Ectodermal cell (in vitro differentiated cells): ENCODE measurements at regions not wholly inside any gene's neighbourhood (a gene's known extent, or its start where the extent isn't known, plus 50 kb on each side); places are given as distances from the start of the nearest gene placed in this dataset.
"Not testable (repeated sequence)": the region's sequence is repeated elsewhere in the genome, so short reads cannot be mapped to it uniquely, and the experiment has no call there.

ENCODE experiments used
- H3K27ac ChIP-seq: 2 replicates; pipeline ENCODE4 v1.7.0; 2013; ENCODE audit warnings: mild to moderate bottlenecking, low read depth, low read length; ENCODE audit not compliant: insufficient read depth, poor library complexity, severe bottlenecking
- H3K27me3 ChIP-seq: 2 replicates; pipeline ENCODE4 v1.7.0; 2013; ENCODE audit warnings: mild to moderate bottlenecking, low read length; ENCODE audit not compliant: insufficient read depth, control insufficient read depth, poor library complexity, severe bottlenecking
- H3K36me3 ChIP-seq: one replicate; pipeline ENCODE4 v1.7.0; 2013; ENCODE audit warnings: low read length; ENCODE audit not compliant: control insufficient read depth, insufficient read depth
- H3K4me1 ChIP-seq: one replicate; pipeline ENCODE4 v1.7.0; 2013; ENCODE audit warnings: low read length; ENCODE audit not compliant: control insufficient read depth, insufficient read depth
- H3K4me3 ChIP-seq: 2 replicates; pipeline ENCODE4 v1.7.0; 2013; ENCODE audit warnings: low read depth, low read length, control low read depth; ENCODE audit not compliant: insufficient read depth
- H3K9me3 ChIP-seq: 2 replicates; pipeline ENCODE4 v1.7.0; 2013; ENCODE audit warnings: mild to moderate bottlenecking, low read length, moderate library complexity; ENCODE audit not compliant: control insufficient read depth
- WGBS, 2 experiments: methylation state at CpG; one replicate each; pipeline ENCODE4 v1.1.7; 2013; ENCODE audit warnings: missing lambda C conversion rate in 2 of 2; 5-methylcytosine and 5-hydroxymethylcytosine counted together

- Histone ChIP-seq H3K27ac (no peak overlapping the region), H3K27me3 (no peaks in the 10 kb centered on the region), H3K9me3 (no peaks in the 10 kb centered on the region), H3K4me1 (no peaks in the 10 kb centered on the region), H3K36me3 (no peaks in the 10 kb centered on the region), H3K4me3 (no peak overlapping the region)
- WGBS, 2 experiments: 93 to 98% methylated on average over 3 of the region's 4 CpGs
Measured at GRCh38 chr13:62502588-62502987, 1086.9 kb upstream of the PCDH20 start.

GRCh38 chr13:62489731-62490130 is 1074.1 kb upstream of the PCDH20 start:
- 91% methylated on average over 1 of the region's 1 CpG; no CpG with 5 or more reads in 1 of the 2 experiments for WGBS, 2 experiments
- Histone ChIP-seq H3K4me3 (no peak overlapping the region), H3K36me3 (no peaks in the 10 kb centered on the region), H3K27ac (no peak overlapping the region), H3K4me1 (no peaks in the 10 kb centered on the region), H3K27me3 (no peaks in the 10 kb centered on the region), H3K9me3 (no peaks in the 10 kb centered on the region)

- Histone ChIP-seq H3K4me3 (no peak overlapping the region), H3K4me1 (no peaks in the 10 kb centered on the region), H3K27me3 (no peaks in the 10 kb centered on the region), H3K9me3 (no peaks in the 10 kb centered on the region), H3K27ac (no peak overlapping the region), H3K36me3 (no peaks in the 10 kb centered on the region)
- whole genome bisulfite sequencing, 2 experiments: 41 to 48% methylated on average over 1 of the region's 1 CpG
Measured at GRCh38 chr13:62483774-62484173, 1068.1 kb upstream of the PCDH20 start.

GRCh38 chr13:62482351-62482750 is 1066.7 kb upstream of the PCDH20 start:
- 97 to 98% methylated on average over 3 of the region's 3 CpGs for WGBS, 2 experiments
- no peaks in the 10 kb centered on the region for H3K27me3 ChIP-seq

GRCh38 chr13:62473944-62474237 is 1058.2 kb upstream of the PCDH20 start:
- H3K27ac ChIP-seq: no peak overlapping the region
- H3K4me3 ChIP-seq: no peak overlapping the region
- H3K27me3 ChIP-seq: no peaks in the 10 kb centered on the region
- WGBS, 2 experiments: 87 to 90% methylated on average over 3 of the region's 3 CpGs
- H3K36me3 ChIP-seq: no peaks in the 10 kb centered on the region
- no peaks in the 10 kb centered on the region for H3K4me1 ChIP-seq
- H3K9me3 ChIP-seq: no peaks in the 10 kb centered on the region

More at GRCh38 chr13:62482351-62482750, 1066.7 kb upstream of the PCDH20 start:
- no peak overlapping the region for H3K27ac ChIP-seq
- no peak overlapping the region for H3K4me3 ChIP-seq
- H3K9me3 ChIP-seq: no peaks in the 10 kb centered on the region
- H3K4me1 ChIP-seq: no peaks in the 10 kb centered on the region
- no peaks in the 10 kb centered on the region for H3K36me3 ChIP-seq

- Histone ChIP-seq H3K27me3 (no peaks in the 10 kb centered on the region), H3K4me3 (no peak overlapping the region), H3K9me3 (no peaks in the 10 kb centered on the region), H3K27ac (no peak overlapping the region), H3K4me1 (no peaks in the 10 kb centered on the region), H3K36me3 (no peaks in the 10 kb centered on the region)
- 77 to 85% methylated on average over 2 of the region's 2 CpGs for WGBS, 2 experiments
Measured at GRCh38 chr13:62473190-62473943, 1057.7 kb upstream of the PCDH20 start.

GRCh38 chr13:62453761-62454160 is 1038.1 kb upstream of the PCDH20 start:
- Histone ChIP-seq H3K27me3 (no peaks in the 10 kb centered on the region), H3K9me3 (no peaks in the 10 kb centered on the region), H3K4me3 (no peak overlapping the region), H3K4me1 (no peaks in the 10 kb centered on the region), H3K27ac (no peak overlapping the region), H3K36me3 (no peaks in the 10 kb centered on the region)
- 92% methylated on average over 2 of the region's 2 CpGs; no CpG with 5 or more reads in 1 of the 2 experiments for whole genome bisulfite sequencing, 2 experiments

- Histone ChIP-seq H3K27me3 (no peaks in the 10 kb centered on the region), H3K36me3 (no peaks in the 10 kb centered on the region), H3K9me3 (no peaks in the 10 kb centered on the region), H3K4me3 (no peak overlapping the region), H3K27ac (no peak overlapping the region), H3K4me1 (no peaks in the 10 kb centered on the region)
- WGBS, 2 experiments: 62 to 74% methylated on average over 5 of the region's 5 CpGs
Measured at GRCh38 chr13:62450759-62451158, 1035.1 kb upstream of the PCDH20 start.

- H3K9me3 ChIP-seq, H3K36me3 ChIP-seq, H3K27me3 ChIP-seq, H3K4me3 ChIP-seq, H3K27ac ChIP-seq, H3K4me1 ChIP-seq: not testable (repeated sequence)
- WGBS, 2 experiments: 94 to 95% methylated on average over 39 of the region's 39 CpGs
Measured at GRCh38 chr13:62447771-62448382, 1032.2 kb upstream of the PCDH20 start.

- Histone ChIP-seq H3K36me3 (no peaks in the 10 kb centered on the region), H3K27me3 (no peaks in the 10 kb centered on the region), H3K9me3 (no peaks in the 10 kb centered on the region), H3K4me3 (no peak overlapping the region), H3K27ac (no peak overlapping the region), H3K4me1 (no peaks in the 10 kb centered on the region)
- 83% methylated on average over 2 of the region's 2 CpGs; no CpG with 5 or more reads in 1 of the 2 experiments for WGBS, 2 experiments
Measured at GRCh38 chr13:62444805-62445204, 1029.2 kb upstream of the PCDH20 start.
